ENCODE measurements at regions not wholly inside any gene's neighbourhood (a gene's known extent, or its start where the extent isn't known, plus 50 kb on each side); places are given as distances from the start of the nearest gene placed in this dataset.

DNA sequence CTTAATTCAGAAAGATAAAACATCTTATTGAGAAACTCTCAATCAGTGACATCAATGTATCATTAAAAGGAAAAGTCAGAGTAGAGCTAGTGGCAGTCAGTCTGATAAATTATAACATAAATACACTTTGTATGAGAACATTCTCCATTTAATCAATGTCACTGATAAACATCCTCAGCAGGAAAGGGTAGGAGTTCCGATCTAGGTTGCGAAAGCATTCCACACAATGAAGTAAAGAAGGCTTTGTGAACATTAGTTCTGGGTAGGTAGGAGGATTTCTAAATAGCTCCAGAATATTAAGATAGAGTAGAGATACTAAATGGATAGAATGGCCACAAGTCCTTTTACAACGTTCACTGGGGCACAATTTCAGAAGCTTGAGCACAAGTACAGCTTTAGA is 179.7 kb upstream of the MALRD1 start:
- no peaks in the 10 kb centered on the region for H3K79me2 ChIP-seq (ENCODE audit: insufficient read depth, low read length)
- DNase-seq (no peak), ATAC-seq (ENCODE audit: insufficient read depth, low read depth) (no peak)
- no peak overlapping the region for H2AFZ ChIP-seq (ENCODE audit: low read depth, low read length)
- H3K9ac ChIP-seq (ENCODE audit: low read depth, low read length), result no peak overlapping the region
- TF ChIP-seq EZH2 (IDR thresholded peaks at IDR 0.05; ENCODE audit: borderline replicate concordance, low read depth, low read length, severe bottlenecking), result no peak
- TF ChIP-seq, protein P1, sequence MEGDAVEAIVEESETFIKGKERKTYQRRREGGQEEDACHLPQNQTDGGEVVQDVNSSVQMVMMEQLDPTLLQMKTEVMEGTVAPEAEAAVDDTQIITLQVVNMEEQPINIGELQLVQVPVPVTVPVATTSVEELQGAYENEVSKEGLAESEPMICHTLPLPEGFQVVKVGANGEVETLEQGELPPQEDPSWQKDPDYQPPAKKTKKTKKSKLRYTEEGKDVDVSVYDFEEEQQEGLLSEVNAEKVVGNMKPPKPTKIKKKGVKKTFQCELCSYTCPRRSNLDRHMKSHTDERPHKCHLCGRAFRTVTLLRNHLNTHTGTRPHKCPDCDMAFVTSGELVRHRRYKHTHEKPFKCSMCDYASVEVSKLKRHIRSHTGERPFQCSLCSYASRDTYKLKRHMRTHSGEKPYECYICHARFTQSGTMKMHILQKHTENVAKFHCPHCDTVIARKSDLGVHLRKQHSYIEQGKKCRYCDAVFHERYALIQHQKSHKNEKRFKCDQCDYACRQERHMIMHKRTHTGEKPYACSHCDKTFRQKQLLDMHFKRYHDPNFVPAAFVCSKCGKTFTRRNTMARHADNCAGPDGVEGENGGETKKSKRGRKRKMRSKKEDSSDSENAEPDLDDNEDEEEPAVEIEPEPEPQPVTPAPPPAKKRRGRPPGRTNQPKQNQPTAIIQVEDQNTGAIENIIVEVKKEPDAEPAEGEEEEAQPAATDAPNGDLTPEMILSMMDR (IDR thresholded peaks at IDR 0.05; ENCODE audit: borderline replicate concordance, extremely low read depth, low read length, poor library complexity, severe bottlenecking), result no peak
- no peaks in the 10 kb centered on the region for H3K4me1 ChIP-seq (ENCODE audit: insufficient read depth, low read length)
- no peaks in the 10 kb centered on the region for H3K9me3 ChIP-seq (ENCODE audit: insufficient read depth, low read length, severe bottlenecking)
- no peak overlapping the region for H3K4me3 ChIP-seq (ENCODE audit: low read depth in 1 of 2, low read length in 2 of 2)
- H3K27ac ChIP-seq (ENCODE audit: low read length), result no peak overlapping the region
- no peaks in the 10 kb centered on the region for H3K36me3 ChIP-seq (ENCODE audit: insufficient read depth, low read length)
- H4K20me1 ChIP-seq (ENCODE audit: insufficient read depth, low read length), result no peaks in the 10 kb centered on the region
- H3K27me3 ChIP-seq (ENCODE audit: insufficient read depth, low read length, poor library complexity), result no peaks in the 10 kb centered on the region
- no peak overlapping the region for H3K4me2 ChIP-seq (ENCODE audit: insufficient read depth, low read length)

DNA sequence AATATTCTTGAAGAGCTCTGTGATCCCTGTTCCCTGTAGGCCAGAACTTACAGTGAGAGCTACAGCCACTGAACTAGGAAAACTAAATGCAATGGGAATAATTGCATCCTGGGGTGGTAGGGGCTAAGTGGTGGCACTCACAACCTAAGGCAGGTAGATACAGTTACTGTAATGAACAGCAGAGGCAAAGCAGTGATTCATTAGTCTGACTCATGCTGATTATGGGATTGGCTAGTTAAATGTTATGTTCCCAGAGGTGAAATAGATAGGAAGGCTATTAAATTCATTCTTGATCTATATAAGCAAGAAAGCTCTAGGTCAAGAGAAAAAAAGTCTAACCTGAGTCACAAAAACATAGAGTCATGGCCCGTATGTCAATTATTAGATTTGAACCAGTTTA is 173.1 kb upstream of the MALRD1 start:
- no peaks in the 10 kb centered on the region for H3K4me1 ChIP-seq (ENCODE audit: insufficient read depth, low read length)
- no peak overlapping the region for H3K4me2 ChIP-seq (ENCODE audit: insufficient read depth, low read length)
- no peaks in the 10 kb centered on the region for H4K20me1 ChIP-seq (ENCODE audit: insufficient read depth, low read length)
- ATAC-seq (ENCODE audit: insufficient read depth, low read depth) (no peak), DNase-seq (no peak)
- no peaks in the 10 kb centered on the region for H3K79me2 ChIP-seq (ENCODE audit: insufficient read depth, low read length)
- no peak overlapping the region for H3K27ac ChIP-seq (ENCODE audit: low read length)
- no peaks in the 10 kb centered on the region for H3K27me3 ChIP-seq (ENCODE audit: insufficient read depth, low read length, poor library complexity)
- no peak overlapping the region for H3K4me3 ChIP-seq (ENCODE audit: low read depth in 1 of 2, low read length in 2 of 2)
- no peak overlapping the region for H2AFZ ChIP-seq (ENCODE audit: low read depth, low read length)
- no peaks in the 10 kb centered on the region for H3K9me3 ChIP-seq (ENCODE audit: insufficient read depth, low read length, severe bottlenecking)
- H3K36me3 ChIP-seq (ENCODE audit: insufficient read depth, low read length), result no peaks in the 10 kb centered on the region
- no peak overlapping the region for H3K9ac ChIP-seq (ENCODE audit: low read depth, low read length)
- TF ChIP-seq EZH2 (IDR thresholded peaks at IDR 0.05; ENCODE audit: borderline replicate concordance, low read depth, low read length, severe bottlenecking), result no peak
- TF ChIP-seq, protein P1 (IDR thresholded peaks at IDR 0.05; ENCODE audit: borderline replicate concordance, extremely low read depth, low read length, poor library complexity, severe bottlenecking), result no peak

DNA sequence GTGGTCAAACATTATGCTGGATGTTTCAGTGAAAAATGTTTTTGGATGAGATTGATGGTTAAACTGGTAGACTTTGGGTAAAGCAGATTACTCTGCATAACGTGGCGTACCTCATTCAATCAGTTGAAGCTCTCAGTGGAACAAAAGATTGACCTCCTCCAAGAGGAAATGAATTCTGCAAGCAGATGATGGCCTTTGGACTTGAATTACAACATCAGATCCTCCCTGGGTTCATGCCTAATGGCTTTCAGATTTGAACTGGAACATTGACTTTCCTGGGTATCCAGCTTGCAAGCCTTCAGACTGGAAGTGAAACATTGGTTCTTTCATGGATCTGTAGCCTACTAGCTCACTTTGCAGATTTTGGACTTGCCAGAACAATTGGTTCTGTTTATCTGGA is 169.3 kb upstream of the MALRD1 start:
- H3K9ac ChIP-seq (ENCODE audit: low read depth, low read length), result no peak overlapping the region

More for the DNA sequence above, 169.3 kb upstream of the MALRD1 start:
- H3K79me2 ChIP-seq (ENCODE audit: insufficient read depth, low read length), result no peaks in the 10 kb centered on the region
- no peaks in the 10 kb centered on the region for H3K9me3 ChIP-seq (ENCODE audit: insufficient read depth, low read length, severe bottlenecking)
- TF ChIP-seq, protein P1 (IDR thresholded peaks at IDR 0.05; ENCODE audit: borderline replicate concordance, extremely low read depth, low read length, poor library complexity, severe bottlenecking), result no peak
- no peak for TF ChIP-seq EZH2 (IDR thresholded peaks at IDR 0.05; ENCODE audit: borderline replicate concordance, low read depth, low read length, severe bottlenecking)
- no peak overlapping the region for H3K27ac ChIP-seq (ENCODE audit: low read length)
- no peak overlapping the region for H3K4me2 ChIP-seq (ENCODE audit: insufficient read depth, low read length)
- H2AFZ ChIP-seq (ENCODE audit: low read depth, low read length), result no peak overlapping the region
- H3K27me3 ChIP-seq (ENCODE audit: insufficient read depth, low read length, poor library complexity), result no peaks in the 10 kb centered on the region
- no peaks in the 10 kb centered on the region for H3K4me1 ChIP-seq (ENCODE audit: insufficient read depth, low read length)
- DNase-seq (no peak), ATAC-seq (ENCODE audit: insufficient read depth, low read depth) (no peak)
- H3K36me3 ChIP-seq (ENCODE audit: insufficient read depth, low read length), result no peaks in the 10 kb centered on the region
- H4K20me1 ChIP-seq (ENCODE audit: insufficient read depth, low read length), result no peaks in the 10 kb centered on the region
- no peak overlapping the region for H3K4me3 ChIP-seq (ENCODE audit: low read depth in 1 of 2, low read length in 2 of 2)
